ENCODE measurements at regions not wholly inside any gene's neighbourhood (a gene's known extent, or its start where the extent isn't known, plus 50 kb on each side); places are given as distances from the start of the nearest gene placed in this dataset.
A peak's percentile ranks its signal among the peaks of the same experiment; 100 is the strongest.

GRCh38 chr4:125519371-125520146 lies 204.8 kb downstream of the FAT4 start:
- no peak overlapping the region for H3K27ac ChIP-seq
- TF ChIP-seq POLR2A (IDR thresholded peaks at IDR 0.05) (no peak), CTCF (IDR thresholded peaks at IDR 0.05) (no peak), EP300 (IDR thresholded peaks at IDR 0.05) (no peak), POLR2AphosphoS5 (IDR thresholded peaks at IDR 0.05) (no peak)
- WGBS, 2 donors, result 79 to 83% methylated on average over 6 of the region's 6 CpGs
- DNase-seq (no peak), ATAC-seq (ENCODE audit: low FRiP score in 2 of 2) (no peak)
- no peak overlapping the region for H3K4me3 ChIP-seq
- H3K36me3 ChIP-seq, result no peaks in the 10 kb centered on the region
- no peaks in the 10 kb centered on the region for H3K27me3 ChIP-seq
- no peaks in the 10 kb centered on the region for H3K9me3 ChIP-seq
- no peaks in the 10 kb centered on the region for H3K4me1 ChIP-seq

- H3K27me3 ChIP-seq, result no peaks in the 10 kb centered on the region
- no peaks in the 10 kb centered on the region for H3K9me3 ChIP-seq
- no peaks in the 10 kb centered on the region for H3K36me3 ChIP-seq
- ATAC-seq (ENCODE audit: low FRiP score in 2 of 2) (no peak), DNase-seq (no peak)
- no peak overlapping the region for H3K4me3 ChIP-seq
- H3K27ac ChIP-seq, result peak overlapping the region in 1 of 4 donors; percentile 30
- no peaks in the 10 kb centered on the region for H3K4me1 ChIP-seq
- TF ChIP-seq POLR2A (IDR thresholded peaks at IDR 0.05), result no peak
- no peak for TF ChIP-seq EP300 (IDR thresholded peaks at IDR 0.05)
- TF ChIP-seq POLR2AphosphoS5 (IDR thresholded peaks at IDR 0.05), result no peak
- 43 to 49% methylated on average over 5 of the region's 5 CpGs for WGBS, 2 donors
These were observed 205.7 kb downstream of the FAT4 start for GRCh38 chr4:125520258-125520990.

DNA sequence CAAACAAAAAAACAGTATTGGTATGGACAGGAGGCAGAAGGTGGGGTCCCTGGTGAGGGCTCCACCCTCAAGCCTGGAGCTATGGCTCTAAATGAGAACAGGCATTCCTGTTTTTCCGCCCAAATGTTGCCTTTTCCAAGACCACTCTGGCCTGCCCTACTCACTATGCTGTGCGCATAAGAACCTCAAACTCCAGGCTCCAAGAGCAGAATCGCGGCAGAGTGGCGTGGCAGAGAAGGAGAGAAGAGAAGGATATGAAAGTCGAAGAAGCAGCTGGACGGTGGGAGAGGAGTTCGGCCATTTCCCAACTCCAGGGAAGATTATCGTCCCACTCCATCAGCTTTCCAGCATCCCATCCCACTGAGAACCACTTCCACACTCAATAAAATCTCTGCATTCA lies 207.8 kb downstream of the FAT4 start:
- Histone ChIP-seq H3K27ac (no peak overlapping the region), H3K9me3 (no peaks in the 10 kb centered on the region), H3K4me3 (no peak overlapping the region), H3K27me3 (no peaks in the 10 kb centered on the region), H3K36me3 (no peaks in the 10 kb centered on the region), H3K4me1 (no peaks in the 10 kb centered on the region)
- ATAC-seq (ENCODE audit: low FRiP score in 2 of 2), result no peak
- 89 to 91% methylated on average over 9 of the region's 9 CpGs for WGBS, 2 donors
- TF ChIP-seq POLR2A (IDR thresholded peaks at IDR 0.05), result no peak
- TF ChIP-seq CTCF (IDR thresholded peaks at IDR 0.05), result no peak
- TF ChIP-seq EP300 (IDR thresholded peaks at IDR 0.05), result no peak
- no peak for TF ChIP-seq POLR2AphosphoS5 (IDR thresholded peaks at IDR 0.05)
- DNase-seq, result no peak

GRCh38 chr4:125522992-125523391 lies 208.2 kb downstream of the FAT4 start:
- ATAC-seq (ENCODE audit: low FRiP score in 2 of 2), result no peak
- H3K27ac ChIP-seq, result no peak overlapping the region
- WGBS, 2 donors, result 92 to 94% methylated on average over 10 of the region's 10 CpGs
- H3K4me1 ChIP-seq, result no peaks in the 10 kb centered on the region
- no peak for TF ChIP-seq POLR2AphosphoS5 (IDR thresholded peaks at IDR 0.05)
- no peak for TF ChIP-seq CTCF (IDR thresholded peaks at IDR 0.05)
- no peak for TF ChIP-seq POLR2A (IDR thresholded peaks at IDR 0.05)
- no peak for TF ChIP-seq EP300 (IDR thresholded peaks at IDR 0.05)
- H3K4me3 ChIP-seq, result no peak overlapping the region
- no peaks in the 10 kb centered on the region for H3K36me3 ChIP-seq
- H3K27me3 ChIP-seq, result no peaks in the 10 kb centered on the region
- DNase-seq, result peak in 1 of 2 donors; percentile 18
- H3K9me3 ChIP-seq, result no peaks in the 10 kb centered on the region

DNA sequence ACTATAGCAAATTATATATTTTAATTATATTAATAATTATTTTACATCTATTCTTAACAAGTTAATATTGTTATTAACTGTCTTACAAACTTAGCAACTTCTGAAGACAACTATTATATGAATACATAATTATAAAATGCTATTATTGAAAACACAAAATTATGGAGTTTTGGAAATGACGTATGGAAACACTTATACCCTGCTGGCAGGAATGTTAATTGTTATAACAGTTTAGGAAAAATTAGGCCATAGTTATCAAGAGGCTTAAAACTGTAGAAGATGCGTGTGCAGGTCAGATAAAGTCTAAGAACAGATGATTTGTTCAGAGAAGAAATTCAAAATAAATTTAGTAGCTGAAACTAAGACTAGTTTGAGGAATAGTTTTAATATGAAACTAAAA lies 211.7 kb downstream of the FAT4 start:
- no peak for ATAC-seq (ENCODE audit: low FRiP score in 2 of 2)
- Histone ChIP-seq H3K4me3 (no peak overlapping the region), H3K27ac (no peak overlapping the region), H3K4me1 (no peaks in the 10 kb centered on the region), H3K9me3 (no peaks in the 10 kb centered on the region), H3K36me3 (no peaks in the 10 kb centered on the region), H3K27me3 (no peaks in the 10 kb centered on the region)
- TF ChIP-seq CTCF (IDR thresholded peaks at IDR 0.05) (no peak), EP300 (IDR thresholded peaks at IDR 0.05) (no peak), POLR2A (IDR thresholded peaks at IDR 0.05) (no peak), POLR2AphosphoS5 (IDR thresholded peaks at IDR 0.05) (no peak)
- WGBS, 2 donors, result 83 to 85% methylated on average over 2 of the region's 2 CpGs
- DNase-seq, result no peak
